ENCODE measurements at regions not wholly inside any gene's neighbourhood (a gene's known extent, or its start where the extent isn't known, plus 50 kb on each side); places are given as distances from the start of the nearest gene placed in this dataset.

- peaks cover 0 to 8% (median 0%) of the 10 kb centered on the region in 3 donors for H3K9me3 ChIP-seq (ENCODE audit: control insufficient read depth in 2 of 3, insufficient read depth in 1 of 3, low read length in 3 of 3)
- TF ChIP-seq CTCF (IDR thresholded peaks at IDR 0.05; ENCODE audit: borderline replicate concordance, extremely low read depth, insufficient read depth): no peak
- no peak for FAIRE-seq
- no peak overlapping the region for H3K4me3 ChIP-seq (ENCODE audit: low read length in 3 of 3)
- H3K4me1 ChIP-seq (ENCODE audit: control insufficient read depth in 2 of 3, insufficient read depth in 2 of 3, low read depth in 1 of 3, low read length in 3 of 3): peaks cover 0 to 2% (median 0%) of the 10 kb centered on the region in 3 donors
- H3K9ac ChIP-seq (ENCODE audit: low read length in 3 of 3): no peak overlapping the region
- DNase-seq: no peak
- H3K27ac ChIP-seq (ENCODE audit: low read depth in 2 of 2, low read length in 2 of 2): no peak overlapping the region
- intact Hi-C loops (cut with DNase I): no loop called here
- no peaks in the 10 kb centered on the region for H3K36me3 ChIP-seq (ENCODE audit: control insufficient read depth in 2 of 3, insufficient read depth in 3 of 3, low read length in 3 of 3)
- no peaks in the 10 kb centered on the region for H3K27me3 ChIP-seq (ENCODE audit: control insufficient read depth, insufficient read depth, low read length)
These were observed 125.5 kb upstream of the HS3ST2 start for GRCh38 chr16:22688463-22688862.

DNA sequence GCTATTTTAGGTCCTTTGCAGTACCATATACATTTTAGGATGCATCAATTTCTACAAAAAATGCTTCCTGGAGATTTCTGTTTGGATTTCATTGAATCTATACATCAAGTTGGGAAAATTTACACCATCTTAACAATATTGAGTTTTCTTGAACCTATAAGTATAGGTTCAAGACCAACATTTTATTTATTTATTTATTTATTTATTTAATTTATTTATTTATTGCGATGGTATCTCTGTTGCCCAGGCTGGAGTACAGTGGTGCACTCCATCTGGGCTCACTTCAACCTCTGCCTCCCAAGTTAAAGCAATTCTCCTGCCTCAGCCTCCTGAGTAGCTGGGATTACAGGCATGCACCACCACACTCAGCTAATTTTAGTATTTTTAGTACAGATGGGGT lies 125.0 kb upstream of the HS3ST2 start:
- intact Hi-C loops (cut with DNase I): no loop called here
- Histone ChIP-seq H3K27ac (ENCODE audit: low read depth in 2 of 2, low read length in 2 of 2) (no peak overlapping the region), H3K4me3 (ENCODE audit: low read length in 3 of 3) (no peak overlapping the region), H3K36me3 (ENCODE audit: control insufficient read depth in 2 of 3, insufficient read depth in 3 of 3, low read length in 3 of 3) (no peaks in the 10 kb centered on the region), H3K9ac (ENCODE audit: low read length in 3 of 3) (no peak overlapping the region), H3K27me3 (ENCODE audit: control insufficient read depth, insufficient read depth, low read length) (no peaks in the 10 kb centered on the region), H3K4me1 (ENCODE audit: control insufficient read depth in 2 of 3, insufficient read depth in 2 of 3, low read depth in 1 of 3, low read length in 3 of 3) (peaks cover 0 to 2% (median 0%) of the 10 kb centered on the region in 3 donors), H3K9me3 (ENCODE audit: control insufficient read depth in 2 of 3, insufficient read depth in 1 of 3, low read length in 3 of 3) (peaks cover 0 to 8% (median 0%) of the 10 kb centered on the region in 3 donors)
- FAIRE-seq: no peak
- DNase-seq: no peak
- no peak for TF ChIP-seq CTCF (IDR thresholded peaks at IDR 0.05; ENCODE audit: borderline replicate concordance, extremely low read depth, insufficient read depth)

- Histone ChIP-seq H3K9me3 (ENCODE audit: control insufficient read depth in 2 of 3, insufficient read depth in 1 of 3, low read length in 3 of 3) (peaks cover 0 to 8% (median 0%) of the 10 kb centered on the region in 3 donors), H3K4me1 (ENCODE audit: control insufficient read depth in 2 of 3, insufficient read depth in 2 of 3, low read depth in 1 of 3, low read length in 3 of 3) (no peaks in the 10 kb centered on the region), H3K27me3 (ENCODE audit: control insufficient read depth, insufficient read depth, low read length) (no peaks in the 10 kb centered on the region), H3K27ac (ENCODE audit: low read depth in 2 of 2, low read length in 2 of 2) (no peak overlapping the region), H3K9ac (ENCODE audit: low read length in 3 of 3) (no peak overlapping the region), H3K36me3 (ENCODE audit: control insufficient read depth in 2 of 3, insufficient read depth in 3 of 3, low read length in 3 of 3) (no peaks in the 10 kb centered on the region), H3K4me3 (ENCODE audit: low read length in 3 of 3) (no peak overlapping the region)
- no peak for TF ChIP-seq CTCF (IDR thresholded peaks at IDR 0.05; ENCODE audit: borderline replicate concordance, extremely low read depth, insufficient read depth)
- no peak for FAIRE-seq
- intact Hi-C loops (cut with DNase I): no loop called here
- DNase-seq: no peak
These were observed 122.6 kb upstream of the HS3ST2 start for GRCh38 chr16:22691335-22691734.

- Histone ChIP-seq H3K27me3 (ENCODE audit: control insufficient read depth, insufficient read depth, low read length) (no peaks in the 10 kb centered on the region), H3K36me3 (ENCODE audit: control insufficient read depth in 2 of 3, insufficient read depth in 3 of 3, low read length in 3 of 3) (no peaks in the 10 kb centered on the region), H3K27ac (ENCODE audit: low read depth in 2 of 2, low read length in 2 of 2) (no peak overlapping the region), H3K9ac (ENCODE audit: low read length in 3 of 3) (no peak overlapping the region), H3K4me3 (ENCODE audit: low read length in 3 of 3) (no peak overlapping the region), H3K9me3 (ENCODE audit: control insufficient read depth in 2 of 3, insufficient read depth in 1 of 3, low read length in 3 of 3) (peaks cover 0 to 5% (median 0%) of the 10 kb centered on the region in 3 donors), H3K4me1 (ENCODE audit: control insufficient read depth in 2 of 3, insufficient read depth in 2 of 3, low read depth in 1 of 3, low read length in 3 of 3) (no peaks in the 10 kb centered on the region)
- TF ChIP-seq CTCF (IDR thresholded peaks at IDR 0.05; ENCODE audit: borderline replicate concordance, extremely low read depth, insufficient read depth): no peak
- no peak for FAIRE-seq
- no peak for DNase-seq
- intact Hi-C loops (cut with DNase I): no loop called here
These were observed 121.9 kb upstream of the HS3ST2 start for GRCh38 chr16:22692034-22692433.

Measured in kidney (tissue), 13 donors.